ENCODE measurements at regions not wholly inside any gene's neighbourhood (a gene's known extent, or its start where the extent isn't known, plus 50 kb on each side); places are given as distances from the start of the nearest gene placed in this dataset.

DNA sequence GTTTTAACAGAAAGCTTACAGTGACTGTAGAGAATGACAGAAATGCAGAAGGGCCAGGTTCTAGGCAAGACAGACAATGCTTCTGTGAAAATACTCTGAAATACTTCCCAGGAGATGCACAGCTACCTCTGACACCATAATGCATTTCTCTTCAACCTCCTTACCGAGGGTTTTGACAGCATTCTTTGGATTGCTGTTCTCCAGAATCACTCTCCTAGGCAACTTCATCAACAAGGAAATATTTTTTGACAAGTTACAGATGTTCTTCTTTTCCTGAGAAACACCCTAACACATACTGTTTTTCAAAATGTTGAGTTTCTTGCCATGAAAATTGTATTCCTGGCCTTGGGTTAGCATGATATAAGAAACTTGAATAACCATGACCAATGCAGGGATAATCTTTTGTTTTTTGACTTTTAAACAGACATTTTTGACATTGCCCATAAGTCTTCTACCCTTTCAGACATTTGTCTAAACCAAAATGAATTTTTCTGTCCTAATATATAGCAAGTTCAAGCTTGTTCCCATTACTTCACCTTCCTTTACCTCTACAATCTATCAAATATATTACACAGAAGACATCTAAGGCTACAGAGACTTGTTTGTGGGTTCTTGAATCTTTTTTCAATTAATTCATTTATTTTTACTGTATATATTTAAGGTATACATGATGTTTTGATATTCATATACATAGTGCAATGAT, 108.1 kb downstream of the CCDC34 start:
- no peak for DNase-seq (ENCODE audit: low spot score)
- Mint-ChIP-seq H3K27ac (no peak overlapping the region), H3K9me3 (no peaks in the 10 kb centered on the region), H3K36me3 (ENCODE audit: low read depth) (no peaks in the 10 kb centered on the region), H3K27me3 (ENCODE audit: low read depth) (peaks cover 9% of the 10 kb centered on the region), H3K4me1 (ENCODE audit: low read depth) (no peaks in the 10 kb centered on the region), H3K4me3 (no peak overlapping the region)

DNA sequence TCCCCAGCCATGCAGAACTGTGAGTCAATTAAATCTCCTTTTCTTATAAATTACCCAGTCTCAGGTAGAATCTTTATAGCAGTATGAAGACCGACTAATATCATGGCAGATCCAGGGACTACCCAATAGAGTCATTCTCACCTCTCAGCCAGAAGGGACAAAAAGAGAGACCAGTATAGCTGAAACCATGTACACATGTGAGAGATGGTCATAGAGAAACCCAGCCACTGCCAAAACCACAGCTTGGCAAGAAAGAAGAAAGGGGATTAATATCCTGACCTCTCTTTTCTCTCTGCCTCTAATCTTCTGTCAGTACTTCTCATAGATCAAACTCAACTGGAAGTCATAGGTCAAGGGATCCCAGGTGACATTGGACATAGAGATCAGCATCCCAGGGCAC, 109.8 kb downstream of the CCDC34 start:
- no peak for DNase-seq (ENCODE audit: low spot score)
- Mint-ChIP-seq H3K36me3 (ENCODE audit: low read depth) (no peaks in the 10 kb centered on the region), H3K4me3 (no peak overlapping the region), H3K9me3 (no peaks in the 10 kb centered on the region), H3K4me1 (ENCODE audit: low read depth) (no peaks in the 10 kb centered on the region), H3K27ac (no peak overlapping the region), H3K27me3 (ENCODE audit: low read depth) (peaks cover 9% of the 10 kb centered on the region)

DNA sequence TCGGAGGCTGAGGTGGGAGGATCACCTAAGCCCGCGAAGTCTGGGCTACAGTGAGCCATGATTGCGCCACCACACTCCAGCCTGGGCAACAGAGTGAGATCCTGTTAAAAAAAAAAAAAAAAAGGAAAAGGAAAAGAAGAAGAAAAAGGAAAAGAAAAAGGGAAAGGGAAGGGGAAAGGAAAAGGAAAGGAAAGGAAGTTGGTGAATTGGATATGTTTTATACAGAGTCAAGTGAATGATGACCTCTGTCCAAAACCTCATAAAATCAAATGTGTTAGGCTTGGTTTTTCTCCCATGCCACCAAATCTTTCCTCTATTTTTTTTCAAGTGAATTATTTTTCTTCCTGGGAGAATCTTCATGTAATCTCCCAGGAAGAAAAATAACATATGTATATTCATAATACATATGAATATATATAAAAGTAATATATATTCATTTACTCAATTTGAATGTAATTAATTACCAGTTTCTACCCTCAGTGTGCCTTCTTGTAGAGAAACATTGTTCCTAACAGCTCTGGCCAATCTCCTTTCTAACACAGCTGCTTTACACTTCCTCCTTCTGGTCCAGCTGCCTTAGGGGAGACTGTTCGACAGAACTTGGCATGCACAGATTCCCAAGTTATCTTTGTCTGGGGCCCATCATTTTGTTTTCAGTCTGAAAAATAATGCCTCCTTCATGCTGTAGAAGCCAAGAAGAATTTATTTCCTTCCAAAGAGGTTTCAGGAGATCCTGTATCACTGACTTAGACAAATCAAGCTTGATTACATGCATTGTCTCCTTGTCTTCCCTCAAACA, 111.9 kb downstream of the CCDC34 start:
- Mint-ChIP-seq H3K27ac (no peak overlapping the region), H3K4me1 (ENCODE audit: low read depth) (no peaks in the 10 kb centered on the region), H3K4me3 (no peak overlapping the region)

DNA sequence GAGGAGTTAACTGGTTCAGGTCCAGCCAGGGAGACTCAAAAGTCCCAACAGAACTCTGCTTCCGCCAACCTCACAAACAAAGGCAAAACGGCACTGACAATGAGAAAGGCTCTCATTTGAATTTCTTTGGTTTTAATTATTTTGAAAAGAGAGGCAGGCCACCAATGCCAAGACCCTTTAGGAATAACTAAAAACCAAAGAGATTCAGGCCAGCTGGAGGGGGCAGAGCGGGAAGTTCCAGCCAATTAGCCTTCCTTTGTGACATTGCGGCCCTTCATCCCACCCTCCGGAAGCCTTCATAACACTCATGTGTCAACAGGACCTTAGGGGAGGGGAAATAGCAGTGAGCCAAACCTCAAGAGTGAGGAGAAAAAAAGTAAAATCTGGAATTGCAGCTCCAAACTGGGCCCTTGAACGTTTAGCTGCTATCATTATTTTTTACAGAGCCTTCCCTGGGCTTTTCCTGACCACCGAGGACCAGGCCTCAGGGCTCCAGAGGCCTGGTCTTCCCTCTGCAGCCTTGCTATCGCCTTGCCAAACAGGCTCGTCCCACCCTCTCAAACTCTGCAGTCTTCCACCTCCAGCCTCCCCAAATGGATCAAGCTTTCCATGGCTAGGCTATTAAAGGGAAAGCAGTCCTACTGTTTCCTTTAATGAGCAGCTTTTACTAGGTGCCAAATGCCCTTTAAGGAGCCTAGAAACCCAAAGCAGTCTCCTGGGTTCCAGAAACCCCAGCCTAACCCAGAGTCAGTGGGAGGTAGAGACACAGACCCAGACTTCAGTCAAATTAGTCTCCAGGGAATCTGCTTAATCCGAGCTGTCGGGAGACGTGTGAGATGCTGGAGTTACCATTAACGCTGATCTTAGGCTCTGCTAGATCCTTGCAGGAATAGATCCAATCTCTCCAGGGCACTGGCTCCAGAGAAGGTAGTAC, 114.2 kb downstream of the CCDC34 start:
- no peaks in the 10 kb centered on the region for H3K4me1 Mint-ChIP-seq (ENCODE audit: low read depth)
- no peak for DNase-seq (ENCODE audit: low spot score)
- no peak overlapping the region for H3K27ac Mint-ChIP-seq
- H3K36me3 Mint-ChIP-seq (ENCODE audit: low read depth) = no peaks in the 10 kb centered on the region
- H3K27me3 Mint-ChIP-seq (ENCODE audit: low read depth) = no peaks in the 10 kb centered on the region
- no peak overlapping the region for H3K4me3 Mint-ChIP-seq
- H3K9me3 Mint-ChIP-seq = no peaks in the 10 kb centered on the region

More for the DNA sequence above, 111.9 kb downstream of the CCDC34 start:
- Mint-ChIP-seq H3K27me3 (ENCODE audit: low read depth) (peaks cover 2% of the 10 kb centered on the region), H3K36me3 (ENCODE audit: low read depth) (no peaks in the 10 kb centered on the region), H3K9me3 (no peaks in the 10 kb centered on the region)
- DNase-seq (ENCODE audit: low spot score) = no peak

DNA sequence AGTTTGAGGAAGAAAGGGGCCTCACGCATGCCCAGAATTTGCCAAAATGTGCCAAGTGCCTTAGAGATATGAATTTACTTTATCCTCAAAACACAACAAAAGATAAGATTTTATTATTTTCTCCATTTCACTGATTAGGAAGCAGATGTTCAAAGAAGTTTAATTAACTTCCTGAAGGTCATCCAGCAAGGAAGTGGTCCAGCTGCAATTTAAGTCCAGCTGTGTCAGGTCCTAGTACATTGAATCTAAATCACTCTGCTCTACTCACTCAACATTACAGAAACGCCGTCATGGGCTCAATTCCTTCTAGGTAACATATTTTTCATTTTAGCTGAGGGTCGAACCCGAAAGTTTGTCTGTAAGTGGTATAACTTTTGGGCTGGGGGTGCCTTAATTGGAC, 115.4 kb downstream of the CCDC34 start:
- H3K4me1 Mint-ChIP-seq (ENCODE audit: low read depth) = no peaks in the 10 kb centered on the region
- no peak for DNase-seq (ENCODE audit: low spot score)
- H3K9me3 Mint-ChIP-seq = no peaks in the 10 kb centered on the region
- H3K27me3 Mint-ChIP-seq (ENCODE audit: low read depth) = peaks cover 2% of the 10 kb centered on the region
- no peak overlapping the region for H3K4me3 Mint-ChIP-seq
- H3K27ac Mint-ChIP-seq = no peak overlapping the region
- H3K36me3 Mint-ChIP-seq (ENCODE audit: low read depth) = no peaks in the 10 kb centered on the region

DNA sequence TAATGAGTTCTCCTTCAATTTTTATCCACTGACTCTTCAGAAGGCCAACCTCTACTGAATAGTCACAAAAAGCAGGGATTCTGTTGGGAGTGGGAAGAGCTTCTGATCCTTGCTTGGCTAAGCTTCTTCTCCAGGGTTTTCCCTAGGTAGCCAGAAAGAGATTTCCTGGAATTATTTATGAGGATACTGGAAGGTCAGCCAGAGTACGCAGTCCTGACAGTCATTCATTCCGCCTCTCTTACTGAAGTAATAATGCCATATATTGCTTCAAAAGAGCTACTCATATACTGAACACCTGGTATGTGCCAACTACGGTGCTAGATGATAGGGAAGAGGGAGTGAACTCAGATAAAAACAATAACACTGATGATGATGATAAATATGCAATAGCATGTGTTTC, 116.1 kb downstream of the CCDC34 start:
- H3K4me1 Mint-ChIP-seq (ENCODE audit: low read depth) = no peaks in the 10 kb centered on the region
- H3K4me3 Mint-ChIP-seq = no peak overlapping the region

DNA sequence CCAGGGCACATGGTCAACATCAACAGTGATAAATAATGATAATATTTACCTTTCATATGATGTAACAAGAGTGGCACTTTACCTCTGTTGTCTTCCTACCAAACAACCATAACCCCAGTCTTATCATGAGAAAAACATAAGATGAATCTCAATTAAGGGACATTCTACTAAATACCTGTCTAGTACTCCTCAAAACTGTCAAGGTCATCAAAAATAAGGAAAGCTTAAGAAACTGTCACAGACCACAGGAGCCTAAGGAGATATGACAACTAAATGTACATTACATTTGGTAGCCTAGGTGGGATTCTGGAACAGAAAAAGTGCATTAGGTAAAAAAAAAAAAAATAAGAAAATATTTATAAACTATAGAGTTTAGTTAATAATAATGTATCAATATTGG, 118.1 kb downstream of the CCDC34 start:
- H3K9me3 Mint-ChIP-seq = no peaks in the 10 kb centered on the region
- no peaks in the 10 kb centered on the region for H3K4me1 Mint-ChIP-seq (ENCODE audit: low read depth)
- H3K4me3 Mint-ChIP-seq = no peak overlapping the region
- no peak overlapping the region for H3K27ac Mint-ChIP-seq
- H3K36me3 Mint-ChIP-seq (ENCODE audit: low read depth) = no peaks in the 10 kb centered on the region
- peaks cover 4% of the 10 kb centered on the region for H3K27me3 Mint-ChIP-seq (ENCODE audit: low read depth)
- no peak for DNase-seq (ENCODE audit: low spot score)

More for the DNA sequence above, 116.1 kb downstream of the CCDC34 start:
- Mint-ChIP-seq H3K27me3 (ENCODE audit: low read depth) (peaks cover 2% of the 10 kb centered on the region), H3K27ac (no peak overlapping the region), H3K36me3 (ENCODE audit: low read depth) (no peaks in the 10 kb centered on the region), H3K9me3 (no peaks in the 10 kb centered on the region)
- no peak for DNase-seq (ENCODE audit: low spot score)

DNA sequence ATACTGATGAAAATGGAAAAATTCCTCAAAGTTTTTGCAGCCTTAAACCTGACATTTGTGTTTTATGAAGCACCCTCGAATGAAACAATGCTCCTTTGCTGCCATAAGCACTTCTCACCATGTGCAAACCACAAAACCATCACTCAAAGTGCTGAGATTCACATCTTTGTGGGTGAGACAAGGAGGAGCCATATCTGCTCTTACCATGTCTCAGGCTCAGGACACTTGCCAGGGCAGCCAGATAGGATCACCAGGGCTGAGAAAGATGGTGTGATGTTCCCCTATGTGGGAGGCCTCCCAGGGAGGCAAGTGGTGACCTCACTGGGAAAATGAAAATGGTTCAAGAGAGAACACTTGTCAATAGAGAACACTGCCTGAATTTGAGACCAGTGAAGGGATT, 120.4 kb downstream of the CCDC34 start:
- Mint-ChIP-seq H3K4me3 (no peak overlapping the region), H3K36me3 (ENCODE audit: low read depth) (no peaks in the 10 kb centered on the region), H3K4me1 (ENCODE audit: low read depth) (no peaks in the 10 kb centered on the region), H3K27ac (no peak overlapping the region), H3K27me3 (ENCODE audit: low read depth) (peaks cover 9% of the 10 kb centered on the region), H3K9me3 (no peaks in the 10 kb centered on the region)
- DNase-seq (ENCODE audit: low spot score) = no peak

DNA sequence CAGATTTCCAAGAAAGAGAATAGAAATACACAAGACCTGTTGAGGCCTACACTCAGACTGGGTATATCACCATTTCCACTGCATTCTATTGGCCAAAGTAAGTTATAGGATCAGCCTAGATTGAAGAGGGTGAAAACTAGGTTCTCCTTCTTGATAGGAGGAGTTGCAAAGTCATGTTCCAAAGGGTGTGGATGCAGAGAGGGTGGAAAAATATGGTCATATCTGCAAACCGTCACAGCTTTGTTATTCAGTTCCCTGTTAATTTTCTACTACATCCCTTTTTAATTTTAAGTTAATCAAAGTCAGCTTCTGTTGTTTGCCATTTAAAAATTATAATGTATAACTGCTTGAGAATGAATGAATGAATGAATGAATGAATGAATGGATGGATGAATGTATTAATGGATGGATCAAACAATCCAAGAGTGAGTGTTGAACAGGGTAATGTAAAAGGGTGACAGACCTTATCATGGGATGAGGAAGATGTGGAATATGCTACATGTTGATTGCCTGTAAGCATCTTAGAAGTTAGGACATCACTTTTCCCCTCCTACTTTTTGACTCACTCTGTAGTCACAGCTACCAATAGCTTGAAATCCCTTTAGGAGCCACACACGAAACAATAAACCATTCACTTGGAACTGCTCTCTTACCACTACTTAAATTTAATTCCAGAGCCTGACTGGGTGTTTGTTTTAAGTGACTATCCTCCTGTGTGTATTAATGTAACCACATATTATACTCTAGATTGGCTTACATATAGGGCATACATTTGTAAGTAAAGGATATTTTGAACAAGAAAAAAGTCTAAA, 121.5 kb downstream of the CCDC34 start:
- Mint-ChIP-seq H3K27me3 (ENCODE audit: low read depth) (peaks cover 9% of the 10 kb centered on the region), H3K9me3 (no peaks in the 10 kb centered on the region), H3K36me3 (ENCODE audit: low read depth) (no peaks in the 10 kb centered on the region), H3K4me1 (ENCODE audit: low read depth) (no peaks in the 10 kb centered on the region), H3K4me3 (no peak overlapping the region), H3K27ac (no peak overlapping the region)
- no peak for DNase-seq (ENCODE audit: low spot score)

DNA sequence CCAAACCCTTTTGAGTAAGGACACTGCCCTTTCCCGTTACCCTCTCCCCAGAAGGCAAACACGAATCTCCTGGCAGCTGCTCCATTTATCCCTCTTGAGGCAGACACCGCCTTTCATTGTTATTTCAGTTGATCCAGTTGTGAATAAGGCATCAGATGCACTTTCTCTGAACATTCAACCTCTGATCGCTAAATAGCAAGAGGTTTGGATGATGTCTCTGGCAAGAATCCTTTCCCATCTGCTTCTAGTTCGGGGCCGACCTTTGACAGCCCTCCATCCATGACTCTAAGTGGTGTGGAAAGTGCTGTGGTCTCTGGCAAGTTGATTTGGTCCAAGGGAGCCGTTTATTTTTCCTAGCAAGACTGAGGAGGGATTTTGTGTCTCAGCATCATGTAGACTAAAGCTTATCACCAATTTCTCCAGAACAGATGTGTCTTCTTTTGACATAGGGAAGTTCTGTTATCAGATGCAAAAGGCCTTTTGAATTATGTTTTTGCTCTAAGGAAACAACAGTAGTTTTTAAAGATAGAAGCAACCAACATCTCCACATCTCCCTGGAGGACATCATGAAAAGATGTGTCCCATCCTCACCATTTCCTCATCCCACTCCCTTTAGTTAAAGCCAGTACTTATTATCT, 123.6 kb downstream of the CCDC34 start:
- Mint-ChIP-seq H3K36me3 (ENCODE audit: low read depth) (no peaks in the 10 kb centered on the region), H3K27me3 (ENCODE audit: low read depth) (peaks cover 9% of the 10 kb centered on the region), H3K27ac (no peak overlapping the region), H3K4me1 (ENCODE audit: low read depth) (no peaks in the 10 kb centered on the region), H3K9me3 (no peaks in the 10 kb centered on the region), H3K4me3 (no peak overlapping the region)
- DNase-seq (ENCODE audit: low spot score) = no peak

DNA sequence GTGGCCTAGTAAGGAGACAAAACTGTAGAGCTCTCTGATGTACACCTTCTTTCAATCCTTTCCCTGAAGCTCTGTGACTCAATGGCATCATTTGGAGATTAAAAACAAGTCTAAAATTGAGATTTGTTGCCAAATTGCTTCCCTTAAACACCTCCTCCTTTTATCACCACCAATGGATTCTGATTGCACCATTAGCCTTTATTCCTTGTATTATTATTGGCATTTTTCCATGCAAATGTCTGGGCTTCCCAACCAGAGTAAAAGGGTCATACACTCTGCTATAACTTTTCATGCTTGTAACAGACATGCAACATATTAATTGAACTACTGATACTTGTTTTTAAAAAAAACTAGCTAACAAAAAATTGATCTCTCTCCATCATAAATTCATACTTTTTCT, 124.2 kb downstream of the CCDC34 start:
- no peaks in the 10 kb centered on the region for H3K4me1 Mint-ChIP-seq (ENCODE audit: low read depth)
- H3K27ac Mint-ChIP-seq = no peak overlapping the region
- H3K27me3 Mint-ChIP-seq (ENCODE audit: low read depth) = peaks cover 9% of the 10 kb centered on the region
- H3K9me3 Mint-ChIP-seq = no peaks in the 10 kb centered on the region
- no peak for DNase-seq (ENCODE audit: low spot score)
- H3K36me3 Mint-ChIP-seq (ENCODE audit: low read depth) = no peaks in the 10 kb centered on the region
- H3K4me3 Mint-ChIP-seq = no peak overlapping the region

DNA sequence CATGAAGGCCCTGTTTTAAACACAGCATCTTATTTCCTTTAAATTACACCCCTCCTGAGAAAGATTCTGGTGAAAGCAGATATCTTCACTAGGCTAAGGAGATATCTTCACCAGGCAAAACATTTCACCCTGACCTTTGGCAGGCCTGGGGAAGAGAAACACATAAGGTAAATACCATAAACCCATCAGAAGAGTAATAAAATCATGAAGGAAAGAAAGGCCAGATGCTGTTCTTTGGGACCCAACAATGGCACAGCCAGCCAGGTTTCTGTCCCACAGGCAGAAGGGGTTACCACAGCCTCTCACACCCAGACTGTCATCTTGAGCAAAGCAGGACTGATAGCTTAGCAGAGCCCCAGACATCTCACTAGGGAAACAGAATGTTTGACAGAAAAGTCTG, 125.4 kb downstream of the CCDC34 start:
- no peaks in the 10 kb centered on the region for H3K9me3 Mint-ChIP-seq
- H3K27me3 Mint-ChIP-seq (ENCODE audit: low read depth) = peaks cover 7% of the 10 kb centered on the region
- H3K4me3 Mint-ChIP-seq = no peak overlapping the region
- H3K27ac Mint-ChIP-seq = no peak overlapping the region
- H3K36me3 Mint-ChIP-seq (ENCODE audit: low read depth) = no peaks in the 10 kb centered on the region
- no peaks in the 10 kb centered on the region for H3K4me1 Mint-ChIP-seq (ENCODE audit: low read depth)
- DNase-seq (ENCODE audit: low spot score) = no peak

DNA sequence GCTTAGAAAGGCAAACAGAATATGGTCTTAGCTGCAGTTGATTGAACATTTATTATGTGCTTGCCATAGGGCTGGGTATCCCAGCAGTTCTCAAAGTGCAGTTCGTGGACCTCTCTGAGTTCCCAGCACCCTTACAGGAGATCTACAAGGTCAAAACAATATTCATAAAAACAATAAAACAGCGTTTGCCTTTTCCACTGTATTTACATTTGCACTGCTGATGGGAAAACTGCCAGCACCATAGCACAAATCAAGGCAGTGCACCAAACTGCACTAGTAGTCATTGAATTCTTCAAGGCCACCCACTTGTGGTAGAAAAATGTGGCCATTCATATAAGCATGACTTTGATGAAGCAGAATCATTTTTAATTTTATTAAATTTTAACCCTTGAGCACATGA, 128.1 kb downstream of the CCDC34 start:
- no peak for DNase-seq (ENCODE audit: low spot score)
- H3K4me3 Mint-ChIP-seq = no peak overlapping the region
- H3K36me3 Mint-ChIP-seq (ENCODE audit: low read depth) = no peaks in the 10 kb centered on the region
- H3K4me1 Mint-ChIP-seq (ENCODE audit: low read depth) = no peaks in the 10 kb centered on the region
- H3K27me3 Mint-ChIP-seq (ENCODE audit: low read depth) = peaks cover 6% of the 10 kb centered on the region
- no peak overlapping the region for H3K27ac Mint-ChIP-seq
- no peaks in the 10 kb centered on the region for H3K9me3 Mint-ChIP-seq

All from T-helper 2 cell treated with Interferon-gamma antibody and Interleukin-4, amounts not matched to agents 5 μg/mL and 100 μg/mL, for 36 hours (primary cell).